ENCODE measurements at regions not wholly inside any gene's neighbourhood (a gene's known extent, or its start where the extent isn't known, plus 50 kb on each side); places are given as distances from the start of the nearest gene placed in this dataset.

DNA sequence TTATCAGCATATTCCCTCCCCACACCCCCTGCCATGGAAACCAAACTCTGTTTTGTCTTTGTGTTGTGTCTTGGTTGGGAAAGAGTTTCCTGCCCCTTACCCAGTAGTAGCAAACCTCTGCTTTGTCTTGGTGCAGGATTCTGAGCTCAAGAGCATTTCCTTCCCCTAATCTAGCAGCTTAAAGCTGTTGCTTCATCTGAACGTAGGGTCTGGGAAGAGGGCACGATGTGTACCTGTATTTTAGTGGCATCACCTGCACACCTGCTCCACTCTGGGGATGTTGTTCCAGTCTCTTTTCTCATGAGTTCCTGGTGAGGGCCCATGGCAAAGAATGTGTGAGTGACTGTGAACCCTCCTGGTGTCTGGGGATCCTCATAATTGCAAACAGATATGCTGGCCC lies 164.7 kb downstream of the SCP2D1 start:
- no peak overlapping the region for H3K9ac ChIP-seq (ENCODE audit: low read length)
- H3F3A ChIP-seq (ENCODE audit: insufficient read depth, low read length, poor library complexity, severe bottlenecking) = no peaks in the 10 kb centered on the region
- H3K9me2 ChIP-seq (ENCODE audit: insufficient read depth, low read length) = no peaks in the 10 kb centered on the region
- no peaks in the 10 kb centered on the region for H3K27me3 ChIP-seq (ENCODE audit: insufficient read depth, low read depth, low read length)
- H2AFZ ChIP-seq (ENCODE audit: low read depth, low read length) = no peak overlapping the region
- no peak overlapping the region for H3K27ac ChIP-seq (ENCODE audit: low read length)
- no peak overlapping the region for H3K4me2 ChIP-seq (ENCODE audit: low read length)
- no peaks in the 10 kb centered on the region for H3K36me3 ChIP-seq (ENCODE audit: insufficient read depth, low read length)
- H4K20me1 ChIP-seq (ENCODE audit: insufficient read depth) = no peaks in the 10 kb centered on the region
- no peaks in the 10 kb centered on the region for H3K79me2 ChIP-seq (replicated peaks; ENCODE audit: insufficient read depth, low read length)
- no peak overlapping the region for H3K4me3 ChIP-seq (ENCODE audit: low read length)
- H3K9me3 ChIP-seq (ENCODE audit: low read length) = no peaks in the 10 kb centered on the region
- TF ChIP-seq MXI1 (conservative IDR thresholded peaks at IDR 0.05; ENCODE audit: poor library complexity, severe bottlenecking) = no peak
- TF ChIP-seq SMC3 (conservative IDR thresholded peaks at IDR 0.05; ENCODE audit: poor library complexity) = no peak
- TF ChIP-seq, protein P1, sequence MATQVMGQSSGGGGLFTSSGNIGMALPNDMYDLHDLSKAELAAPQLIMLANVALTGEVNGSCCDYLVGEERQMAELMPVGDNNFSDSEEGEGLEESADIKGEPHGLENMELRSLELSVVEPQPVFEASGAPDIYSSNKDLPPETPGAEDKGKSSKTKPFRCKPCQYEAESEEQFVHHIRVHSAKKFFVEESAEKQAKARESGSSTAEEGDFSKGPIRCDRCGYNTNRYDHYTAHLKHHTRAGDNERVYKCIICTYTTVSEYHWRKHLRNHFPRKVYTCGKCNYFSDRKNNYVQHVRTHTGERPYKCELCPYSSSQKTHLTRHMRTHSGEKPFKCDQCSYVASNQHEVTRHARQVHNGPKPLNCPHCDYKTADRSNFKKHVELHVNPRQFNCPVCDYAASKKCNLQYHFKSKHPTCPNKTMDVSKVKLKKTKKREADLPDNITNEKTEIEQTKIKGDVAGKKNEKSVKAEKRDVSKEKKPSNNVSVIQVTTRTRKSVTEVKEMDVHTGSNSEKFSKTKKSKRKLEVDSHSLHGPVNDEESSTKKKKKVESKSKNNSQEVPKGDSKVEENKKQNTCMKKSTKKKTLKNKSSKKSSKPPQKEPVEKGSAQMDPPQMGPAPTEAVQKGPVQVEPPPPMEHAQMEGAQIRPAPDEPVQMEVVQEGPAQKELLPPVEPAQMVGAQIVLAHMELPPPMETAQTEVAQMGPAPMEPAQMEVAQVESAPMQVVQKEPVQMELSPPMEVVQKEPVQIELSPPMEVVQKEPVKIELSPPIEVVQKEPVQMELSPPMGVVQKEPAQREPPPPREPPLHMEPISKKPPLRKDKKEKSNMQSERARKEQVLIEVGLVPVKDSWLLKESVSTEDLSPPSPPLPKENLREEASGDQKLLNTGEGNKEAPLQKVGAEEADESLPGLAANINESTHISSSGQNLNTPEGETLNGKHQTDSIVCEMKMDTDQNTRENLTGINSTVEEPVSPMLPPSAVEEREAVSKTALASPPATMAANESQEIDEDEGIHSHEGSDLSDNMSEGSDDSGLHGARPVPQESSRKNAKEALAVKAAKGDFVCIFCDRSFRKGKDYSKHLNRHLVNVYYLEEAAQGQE (IDR thresholded peaks at IDR 0.05; ENCODE audit: borderline replicate concordance) = no peak
- no peak for TF ChIP-seq EP300 (conservative IDR thresholded peaks at IDR 0.05; ENCODE audit: poor library complexity, severe bottlenecking)
- TF ChIP-seq, protein P2, sequence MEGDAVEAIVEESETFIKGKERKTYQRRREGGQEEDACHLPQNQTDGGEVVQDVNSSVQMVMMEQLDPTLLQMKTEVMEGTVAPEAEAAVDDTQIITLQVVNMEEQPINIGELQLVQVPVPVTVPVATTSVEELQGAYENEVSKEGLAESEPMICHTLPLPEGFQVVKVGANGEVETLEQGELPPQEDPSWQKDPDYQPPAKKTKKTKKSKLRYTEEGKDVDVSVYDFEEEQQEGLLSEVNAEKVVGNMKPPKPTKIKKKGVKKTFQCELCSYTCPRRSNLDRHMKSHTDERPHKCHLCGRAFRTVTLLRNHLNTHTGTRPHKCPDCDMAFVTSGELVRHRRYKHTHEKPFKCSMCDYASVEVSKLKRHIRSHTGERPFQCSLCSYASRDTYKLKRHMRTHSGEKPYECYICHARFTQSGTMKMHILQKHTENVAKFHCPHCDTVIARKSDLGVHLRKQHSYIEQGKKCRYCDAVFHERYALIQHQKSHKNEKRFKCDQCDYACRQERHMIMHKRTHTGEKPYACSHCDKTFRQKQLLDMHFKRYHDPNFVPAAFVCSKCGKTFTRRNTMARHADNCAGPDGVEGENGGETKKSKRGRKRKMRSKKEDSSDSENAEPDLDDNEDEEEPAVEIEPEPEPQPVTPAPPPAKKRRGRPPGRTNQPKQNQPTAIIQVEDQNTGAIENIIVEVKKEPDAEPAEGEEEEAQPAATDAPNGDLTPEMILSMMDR (IDR thresholded peaks at IDR 0.05; ENCODE audit: poor library complexity, severe bottlenecking) = no peak
- no peak for TF ChIP-seq EZH2 (IDR thresholded peaks at IDR 0.05; ENCODE audit: borderline replicate concordance, insufficient read depth, low read length, poor library complexity, severe bottlenecking)
- TF ChIP-seq POLR2AphosphoS5 (IDR thresholded peaks at IDR 0.05) = no peak
- no peak for TF ChIP-seq RAD21 (conservative IDR thresholded peaks at IDR 0.05)
- no peak for TF ChIP-seq TAF1 (IDR thresholded peaks at IDR 0.05; ENCODE audit: low read depth)

DNA sequence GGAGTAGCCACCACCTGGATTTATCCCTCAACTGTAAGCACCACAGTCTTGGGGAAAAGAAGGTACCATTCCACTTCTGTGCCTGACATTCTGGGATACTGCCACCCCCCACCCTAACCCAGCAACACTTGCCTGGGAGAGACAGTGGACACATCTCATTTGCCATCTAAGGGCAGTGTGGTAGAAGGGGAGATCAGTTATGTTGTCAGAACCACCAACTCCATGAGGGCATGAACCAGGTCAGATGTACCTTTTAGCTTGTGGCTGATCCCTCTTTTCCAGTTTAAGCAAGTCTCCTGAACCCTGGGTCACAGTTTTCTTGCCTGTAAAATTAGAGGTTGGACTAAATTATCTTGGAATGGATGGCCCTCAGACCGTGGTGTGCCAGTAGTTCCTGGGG lies 165.5 kb downstream of the SCP2D1 start:
- Histone ChIP-seq H3K36me3 (ENCODE audit: insufficient read depth, low read length) (no peaks in the 10 kb centered on the region), H4K20me1 (ENCODE audit: insufficient read depth) (no peaks in the 10 kb centered on the region), H3F3A (ENCODE audit: insufficient read depth, low read length, poor library complexity, severe bottlenecking) (no peaks in the 10 kb centered on the region), H3K9me2 (ENCODE audit: insufficient read depth, low read length) (no peaks in the 10 kb centered on the region), H3K4me2 (ENCODE audit: low read length) (no peak overlapping the region), H3K27ac (ENCODE audit: low read length) (no peak overlapping the region), H3K4me3 (ENCODE audit: low read length) (no peak overlapping the region), H3K9ac (ENCODE audit: low read length) (no peak overlapping the region), H3K9me3 (ENCODE audit: low read length) (no peaks in the 10 kb centered on the region), H3K27me3 (ENCODE audit: insufficient read depth, low read depth, low read length) (no peaks in the 10 kb centered on the region), H2AFZ (ENCODE audit: low read depth, low read length) (no peak overlapping the region), H3K79me2 (replicated peaks; ENCODE audit: insufficient read depth, low read length) (no peaks in the 10 kb centered on the region)
- no peak for TF ChIP-seq EZH2 (IDR thresholded peaks at IDR 0.05; ENCODE audit: borderline replicate concordance, insufficient read depth, low read length, poor library complexity, severe bottlenecking)
- TF ChIP-seq TAF1 (IDR thresholded peaks at IDR 0.05; ENCODE audit: low read depth) = no peak
- no peak for TF ChIP-seq RAD21 (conservative IDR thresholded peaks at IDR 0.05)
- TF ChIP-seq, protein P1 (IDR thresholded peaks at IDR 0.05; ENCODE audit: borderline replicate concordance) = no peak
- TF ChIP-seq SMC3 (conservative IDR thresholded peaks at IDR 0.05; ENCODE audit: poor library complexity) = no peak
- TF ChIP-seq, protein P2 (IDR thresholded peaks at IDR 0.05; ENCODE audit: poor library complexity, severe bottlenecking) = no peak
- TF ChIP-seq POLR2AphosphoS5 (IDR thresholded peaks at IDR 0.05) = no peak
- no peak for TF ChIP-seq EP300 (conservative IDR thresholded peaks at IDR 0.05; ENCODE audit: poor library complexity, severe bottlenecking)
- no peak for TF ChIP-seq MXI1 (conservative IDR thresholded peaks at IDR 0.05; ENCODE audit: poor library complexity, severe bottlenecking)

Measured in neural cell (in vitro differentiated cells).